ENCODE measurements at regions not wholly inside any gene's neighbourhood (a gene's known extent, or its start where the extent isn't known, plus 50 kb on each side); places are given as distances from the start of the nearest gene placed in this dataset.

DNA sequence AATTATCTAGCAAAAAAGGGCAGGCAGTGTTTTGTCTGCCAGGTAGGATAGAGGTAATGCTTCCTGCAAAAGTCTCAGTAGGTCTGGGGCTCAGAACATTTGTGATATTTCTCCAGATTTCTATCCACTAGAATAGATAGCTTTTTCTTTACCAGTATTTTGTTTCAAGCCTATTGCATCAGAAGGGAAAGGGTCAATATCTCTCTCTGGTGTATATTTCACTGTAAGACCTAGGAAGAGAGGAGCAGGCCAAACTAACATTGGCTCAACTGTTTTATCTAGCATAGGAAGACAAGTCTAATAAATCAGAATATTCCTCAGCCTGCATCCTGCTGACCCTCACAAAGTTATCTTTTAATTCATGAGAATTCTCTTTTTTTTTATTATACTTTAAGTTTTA is 106.7 kb upstream of the DAAM1 start:
- Histone ChIP-seq H3K27ac (ENCODE audit: low read depth in 2 of 2, low read length in 2 of 2) (no peak overlapping the region), H3K4me1 (ENCODE audit: control insufficient read depth in 2 of 3, insufficient read depth in 2 of 3, low read depth in 1 of 3, low read length in 3 of 3) (no peaks in the 10 kb centered on the region), H3K36me3 (ENCODE audit: control insufficient read depth in 2 of 3, insufficient read depth in 3 of 3, low read length in 3 of 3) (no peaks in the 10 kb centered on the region), H3K4me3 (ENCODE audit: low read length in 3 of 3) (no peak overlapping the region), H3K9ac (ENCODE audit: low read length in 3 of 3) (no peak overlapping the region), H3K9me3 (ENCODE audit: control insufficient read depth in 2 of 3, insufficient read depth in 1 of 3, low read length in 3 of 3) (no peaks in the 10 kb centered on the region), H3K27me3 (ENCODE audit: control insufficient read depth, insufficient read depth, low read length) (no peaks in the 10 kb centered on the region)
- TF ChIP-seq, protein P1, sequence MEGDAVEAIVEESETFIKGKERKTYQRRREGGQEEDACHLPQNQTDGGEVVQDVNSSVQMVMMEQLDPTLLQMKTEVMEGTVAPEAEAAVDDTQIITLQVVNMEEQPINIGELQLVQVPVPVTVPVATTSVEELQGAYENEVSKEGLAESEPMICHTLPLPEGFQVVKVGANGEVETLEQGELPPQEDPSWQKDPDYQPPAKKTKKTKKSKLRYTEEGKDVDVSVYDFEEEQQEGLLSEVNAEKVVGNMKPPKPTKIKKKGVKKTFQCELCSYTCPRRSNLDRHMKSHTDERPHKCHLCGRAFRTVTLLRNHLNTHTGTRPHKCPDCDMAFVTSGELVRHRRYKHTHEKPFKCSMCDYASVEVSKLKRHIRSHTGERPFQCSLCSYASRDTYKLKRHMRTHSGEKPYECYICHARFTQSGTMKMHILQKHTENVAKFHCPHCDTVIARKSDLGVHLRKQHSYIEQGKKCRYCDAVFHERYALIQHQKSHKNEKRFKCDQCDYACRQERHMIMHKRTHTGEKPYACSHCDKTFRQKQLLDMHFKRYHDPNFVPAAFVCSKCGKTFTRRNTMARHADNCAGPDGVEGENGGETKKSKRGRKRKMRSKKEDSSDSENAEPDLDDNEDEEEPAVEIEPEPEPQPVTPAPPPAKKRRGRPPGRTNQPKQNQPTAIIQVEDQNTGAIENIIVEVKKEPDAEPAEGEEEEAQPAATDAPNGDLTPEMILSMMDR (IDR thresholded peaks at IDR 0.05; ENCODE audit: borderline replicate concordance, extremely low read depth, insufficient read depth): no peak
- no peak for FAIRE-seq
- no peak for DNase-seq
- intact Hi-C loops (cut with DNase I): no loop called here

GRCh38 chr14:59085207-59085739 is 103.2 kb upstream of the DAAM1 start:
- Histone ChIP-seq H3K4me1 (ENCODE audit: control insufficient read depth in 2 of 3, insufficient read depth in 2 of 3, low read depth in 1 of 3, low read length in 3 of 3) (no peaks in the 10 kb centered on the region), H3K4me3 (ENCODE audit: low read length in 3 of 3) (no peak overlapping the region), H3K9ac (ENCODE audit: low read length in 3 of 3) (no peak overlapping the region), H3K9me3 (ENCODE audit: control insufficient read depth in 2 of 3, insufficient read depth in 1 of 3, low read length in 3 of 3) (no peaks in the 10 kb centered on the region), H3K27ac (ENCODE audit: low read depth in 2 of 2, low read length in 2 of 2) (no peak overlapping the region), H3K27me3 (ENCODE audit: control insufficient read depth, insufficient read depth, low read length) (no peaks in the 10 kb centered on the region), H3K36me3 (ENCODE audit: control insufficient read depth in 2 of 3, insufficient read depth in 3 of 3, low read length in 3 of 3) (no peaks in the 10 kb centered on the region)
- intact Hi-C loops (cut with DNase I): no loop called here
- FAIRE-seq: no peak
- TF ChIP-seq, protein P1 (IDR thresholded peaks at IDR 0.05; ENCODE audit: borderline replicate concordance, extremely low read depth, insufficient read depth): no peak
- DNase-seq: no peak

DNA sequence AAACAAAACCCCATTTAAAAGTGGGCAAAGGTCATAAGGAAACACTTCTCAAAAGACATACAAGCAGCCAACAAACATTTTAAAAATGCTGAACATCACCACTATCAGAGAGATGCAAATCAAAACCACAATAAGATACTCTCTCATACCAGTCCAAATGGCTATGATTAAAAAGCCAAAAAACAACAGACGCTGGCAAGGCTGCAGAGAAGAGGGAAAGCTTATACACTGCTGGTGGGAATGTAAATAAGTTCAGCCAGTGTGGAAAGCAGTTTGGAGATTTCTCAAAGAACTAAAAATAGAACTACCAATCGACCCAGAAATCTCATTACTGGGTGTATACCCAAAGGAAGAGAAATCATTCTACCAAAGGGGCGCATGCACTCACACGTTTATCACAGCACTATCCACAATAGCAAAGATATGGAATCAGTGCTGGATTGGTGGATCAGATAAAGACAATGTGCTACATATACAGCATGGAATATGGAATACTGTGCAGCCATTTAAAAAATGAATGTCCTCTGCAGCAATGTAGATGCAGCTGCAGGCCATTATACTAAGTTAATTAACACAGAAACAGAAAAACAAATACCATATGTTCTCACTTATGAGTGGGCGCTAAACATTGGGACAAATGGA is 102.1 kb upstream of the DAAM1 start:
- no peaks in the 10 kb centered on the region for H3K9me3 ChIP-seq (ENCODE audit: control insufficient read depth in 2 of 3, insufficient read depth in 1 of 3, low read length in 3 of 3)
- no peak overlapping the region for H3K4me3 ChIP-seq (ENCODE audit: low read length in 3 of 3)
- intact Hi-C loops (cut with DNase I): no loop called here
- no peak overlapping the region for H3K27ac ChIP-seq (ENCODE audit: low read depth in 2 of 2, low read length in 2 of 2)
- TF ChIP-seq, protein P1 (IDR thresholded peaks at IDR 0.05; ENCODE audit: borderline replicate concordance, extremely low read depth, insufficient read depth): no peak
- H3K4me1 ChIP-seq (ENCODE audit: control insufficient read depth in 2 of 3, insufficient read depth in 2 of 3, low read depth in 1 of 3, low read length in 3 of 3): no peaks in the 10 kb centered on the region
- H3K9ac ChIP-seq (ENCODE audit: low read length in 3 of 3): no peak overlapping the region
- H3K27me3 ChIP-seq (ENCODE audit: control insufficient read depth, insufficient read depth, low read length): no peaks in the 10 kb centered on the region
- FAIRE-seq (no peak), DNase-seq (no peak)
- H3K36me3 ChIP-seq (ENCODE audit: control insufficient read depth in 2 of 3, insufficient read depth in 3 of 3, low read length in 3 of 3): no peaks in the 10 kb centered on the region

- H3K27me3 ChIP-seq (ENCODE audit: control insufficient read depth, insufficient read depth, low read length): no peaks in the 10 kb centered on the region
- no peak overlapping the region for H3K4me3 ChIP-seq (ENCODE audit: low read length in 3 of 3)
- TF ChIP-seq, protein P1 (IDR thresholded peaks at IDR 0.05; ENCODE audit: borderline replicate concordance, extremely low read depth, insufficient read depth): no peak
- intact Hi-C loops (cut with DNase I): no loop called here
- no peaks in the 10 kb centered on the region for H3K4me1 ChIP-seq (ENCODE audit: control insufficient read depth in 2 of 3, insufficient read depth in 2 of 3, low read depth in 1 of 3, low read length in 3 of 3)
- no peak for DNase-seq
- no peak overlapping the region for H3K9ac ChIP-seq (ENCODE audit: low read length in 3 of 3)
- no peak overlapping the region for H3K27ac ChIP-seq (ENCODE audit: low read depth in 2 of 2, low read length in 2 of 2)
- no peak for FAIRE-seq
- no peaks in the 10 kb centered on the region for H3K36me3 ChIP-seq (ENCODE audit: control insufficient read depth in 2 of 3, insufficient read depth in 3 of 3, low read length in 3 of 3)
- H3K9me3 ChIP-seq (ENCODE audit: control insufficient read depth in 2 of 3, insufficient read depth in 1 of 3, low read length in 3 of 3): no peaks in the 10 kb centered on the region
Measured at GRCh38 chr14:59087240-59087639, 101.2 kb upstream of the DAAM1 start.

Data from kidney (tissue), 13 donors.